BE2C (cell line): ENCODE measurements at regions not wholly inside any gene's neighbourhood (a gene's known extent, or its start where the extent isn't known, plus 50 kb on each side); places are given as distances from the start of the nearest gene placed in this dataset.

Experiments
- DNase-seq: peaks from one replicate; pipeline ENCODE4 v3.0.0-alpha.2; 2020
- H3K27me3 ChIP-seq: fragments of 250-450 bp; sonication (Bioruptor Pico); 2 replicates; pipeline ENCODE4 v1.5.1; 2020; ENCODE audit warnings: mild to moderate bottlenecking
- H3K36me3 ChIP-seq: fragments of 250-450 bp; sonication (Bioruptor Pico); 2 replicates; pipeline ENCODE4 v1.5.1; 2020; ENCODE audit warnings: mild to moderate bottlenecking
- H3K4me1 ChIP-seq: fragments of 250-450 bp; sonication (Bioruptor Pico); 2 replicates; pipeline ENCODE4 v1.5.1; 2020
- H3K4me3 ChIP-seq: 2 replicates; pipeline ENCODE4 v1.5.1; 2011; ENCODE audit warnings: low read depth, low read length
- H3K9me3 ChIP-seq: fragments of 250-450 bp; sonication (Bioruptor Pico); 2 replicates; pipeline ENCODE4 v1.5.1; 2020
- TF ChIP-seq, protein P1 (sequence below): IDR thresholded peaks from 2 replicates; pipeline ENCODE4 v1.5.1; 2012; ENCODE audit warnings: mild to moderate bottlenecking, low read depth, low read length

DNA sequence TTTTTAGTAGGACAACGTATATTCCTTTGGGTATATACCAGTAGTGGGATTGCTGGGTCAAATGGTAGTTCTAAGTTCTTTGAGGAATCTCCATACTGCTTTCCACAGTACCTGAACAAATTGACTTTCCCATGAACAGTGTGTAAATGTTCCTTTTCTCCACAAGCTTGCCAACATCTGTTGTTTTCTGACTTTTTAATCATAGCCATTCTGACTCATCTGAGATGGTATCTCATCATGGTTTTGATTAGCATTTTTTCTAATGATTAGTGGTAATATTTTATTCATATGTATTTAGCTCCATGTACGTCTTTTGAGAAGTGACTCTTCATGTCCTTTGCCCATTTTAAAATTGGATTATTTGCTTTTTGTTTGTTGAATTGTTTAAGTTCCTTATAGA is 58.4 kb upstream of the CERS6 start:
- Histone ChIP-seq H3K27me3 (no peaks in the 10 kb centered on the region), H3K4me1 (no peaks in the 10 kb centered on the region), H3K4me3 (no peak overlapping the region), H3K36me3 (no peaks in the 10 kb centered on the region), H3K9me3 (no peaks in the 10 kb centered on the region)
- DNase-seq: no peak
- TF ChIP-seq, protein P1, sequence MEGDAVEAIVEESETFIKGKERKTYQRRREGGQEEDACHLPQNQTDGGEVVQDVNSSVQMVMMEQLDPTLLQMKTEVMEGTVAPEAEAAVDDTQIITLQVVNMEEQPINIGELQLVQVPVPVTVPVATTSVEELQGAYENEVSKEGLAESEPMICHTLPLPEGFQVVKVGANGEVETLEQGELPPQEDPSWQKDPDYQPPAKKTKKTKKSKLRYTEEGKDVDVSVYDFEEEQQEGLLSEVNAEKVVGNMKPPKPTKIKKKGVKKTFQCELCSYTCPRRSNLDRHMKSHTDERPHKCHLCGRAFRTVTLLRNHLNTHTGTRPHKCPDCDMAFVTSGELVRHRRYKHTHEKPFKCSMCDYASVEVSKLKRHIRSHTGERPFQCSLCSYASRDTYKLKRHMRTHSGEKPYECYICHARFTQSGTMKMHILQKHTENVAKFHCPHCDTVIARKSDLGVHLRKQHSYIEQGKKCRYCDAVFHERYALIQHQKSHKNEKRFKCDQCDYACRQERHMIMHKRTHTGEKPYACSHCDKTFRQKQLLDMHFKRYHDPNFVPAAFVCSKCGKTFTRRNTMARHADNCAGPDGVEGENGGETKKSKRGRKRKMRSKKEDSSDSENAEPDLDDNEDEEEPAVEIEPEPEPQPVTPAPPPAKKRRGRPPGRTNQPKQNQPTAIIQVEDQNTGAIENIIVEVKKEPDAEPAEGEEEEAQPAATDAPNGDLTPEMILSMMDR: no peak

DNA sequence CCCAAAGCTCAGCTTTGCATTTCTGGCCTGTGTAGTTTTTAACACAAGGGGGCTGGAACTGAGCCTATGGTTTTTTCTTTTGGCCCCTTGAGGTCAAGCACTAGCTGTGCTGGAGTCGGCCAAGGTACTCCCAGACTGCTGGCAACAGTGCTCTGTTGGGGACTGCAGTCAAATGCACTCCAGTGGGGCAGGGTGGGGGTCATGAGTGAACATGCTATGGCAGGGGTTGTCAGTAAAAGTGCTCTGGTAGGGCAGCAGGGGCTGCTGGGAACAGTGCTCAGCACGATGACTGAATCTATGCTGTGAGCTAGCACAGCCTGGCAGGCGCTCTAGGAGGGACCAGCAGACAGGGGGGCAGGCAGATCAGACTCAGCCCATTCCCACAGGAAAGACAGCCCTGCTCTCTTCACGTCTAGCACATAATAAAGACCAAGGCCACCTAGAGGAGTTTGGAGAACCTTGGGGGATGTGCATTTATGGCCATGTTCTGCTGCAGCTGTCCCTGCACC is 55.0 kb upstream of the CERS6 start:
- no peaks in the 10 kb centered on the region for H3K4me1 ChIP-seq
- no peaks in the 10 kb centered on the region for H3K36me3 ChIP-seq
- no peak overlapping the region for H3K4me3 ChIP-seq
- TF ChIP-seq, protein P1: no peak
- no peak for DNase-seq
- no peaks in the 10 kb centered on the region for H3K27me3 ChIP-seq
- H3K9me3 ChIP-seq: no peaks in the 10 kb centered on the region

DNA sequence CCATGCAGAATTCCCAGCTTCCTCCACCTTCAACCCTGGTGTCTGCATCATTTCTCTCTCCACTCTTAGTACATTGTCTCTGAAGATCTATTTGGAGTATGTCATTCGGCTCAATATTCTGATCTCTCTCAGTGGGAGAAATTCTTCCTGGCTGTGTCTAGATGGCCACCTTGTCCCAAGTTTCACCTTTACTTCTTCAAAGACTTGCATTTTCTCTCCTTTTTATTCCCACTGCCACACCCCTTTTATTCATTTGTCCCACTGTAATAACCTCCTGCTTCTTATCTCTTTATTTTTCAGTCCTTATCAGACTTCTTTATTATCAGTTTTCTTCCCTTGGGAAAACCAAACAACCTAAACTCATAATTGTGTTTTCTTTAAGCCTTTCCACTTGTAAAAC is 54.3 kb upstream of the CERS6 start:
- Histone ChIP-seq H3K4me1 (no peaks in the 10 kb centered on the region), H3K36me3 (no peaks in the 10 kb centered on the region), H3K9me3 (no peaks in the 10 kb centered on the region), H3K27me3 (no peaks in the 10 kb centered on the region), H3K4me3 (no peak overlapping the region)
- no peak for DNase-seq
- TF ChIP-seq, protein P1: no peak

DNA sequence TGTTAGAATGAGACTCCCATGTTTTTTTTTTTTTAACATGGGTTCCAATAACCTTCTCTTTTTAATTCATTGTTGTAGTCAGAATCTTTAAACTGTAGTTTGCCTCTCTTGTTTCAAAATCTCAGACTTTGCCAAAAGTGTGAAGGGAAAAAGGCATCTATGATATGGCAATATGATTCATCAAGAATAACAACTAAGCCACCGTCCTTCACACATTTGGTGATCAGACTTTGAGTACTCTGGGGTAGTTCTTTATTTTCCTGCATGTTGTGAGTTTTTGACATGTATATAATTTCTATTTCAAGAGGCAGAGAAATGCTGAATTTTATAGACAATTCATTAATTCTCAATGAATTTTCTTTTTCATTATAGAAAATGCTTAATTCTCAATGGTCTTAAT is 53.5 kb upstream of the CERS6 start:
- TF ChIP-seq, protein P1: no peak
- Histone ChIP-seq H3K4me3 (no peak overlapping the region), H3K27me3 (no peaks in the 10 kb centered on the region), H3K4me1 (no peaks in the 10 kb centered on the region), H3K9me3 (no peaks in the 10 kb centered on the region), H3K36me3 (no peaks in the 10 kb centered on the region)
- no peak for DNase-seq

DNA sequence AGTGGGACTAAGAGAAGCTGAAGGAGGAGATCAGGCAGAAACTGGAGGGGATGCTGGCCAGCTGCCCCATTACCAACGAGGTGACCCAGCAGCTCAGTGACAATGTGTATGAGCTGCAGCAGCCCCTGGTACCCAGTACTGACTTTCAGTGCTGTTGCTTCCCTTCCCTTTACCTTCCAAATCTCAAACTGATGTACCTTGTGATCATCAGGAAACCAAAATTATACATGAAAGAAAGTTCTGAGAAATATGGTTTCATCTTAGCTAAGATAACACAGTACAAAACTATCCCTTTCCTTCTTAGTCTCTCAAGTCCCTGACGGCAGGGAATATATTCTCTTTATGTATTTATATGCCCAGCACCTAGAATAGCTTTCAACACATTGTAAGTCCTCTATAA is 52.3 kb upstream of the CERS6 start:
- H3K9me3 ChIP-seq: no peaks in the 10 kb centered on the region
- TF ChIP-seq, protein P1: no peak
- DNase-seq: no peak
- no peak overlapping the region for H3K4me3 ChIP-seq
- H3K36me3 ChIP-seq: no peaks in the 10 kb centered on the region
- no peaks in the 10 kb centered on the region for H3K27me3 ChIP-seq
- H3K4me1 ChIP-seq: no peaks in the 10 kb centered on the region

DNA sequence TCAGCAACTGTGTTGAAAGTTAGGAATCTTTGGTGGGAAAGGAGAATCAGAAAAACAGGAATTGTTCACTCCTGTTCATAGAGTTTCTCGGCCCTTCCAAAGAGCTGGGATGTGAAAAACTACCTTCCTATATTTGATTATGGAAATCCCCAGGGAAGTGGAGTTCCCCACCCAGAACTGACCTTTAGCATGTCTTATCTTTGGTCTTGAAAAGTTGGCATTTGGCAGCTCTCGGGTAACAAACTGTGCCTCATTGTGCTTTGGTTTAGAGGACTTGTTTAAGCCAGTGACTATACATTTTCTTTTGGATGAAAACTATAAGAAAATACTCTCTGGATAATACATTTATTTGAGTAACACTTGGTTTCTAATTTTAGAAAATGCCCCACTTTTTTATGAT is 51.3 kb upstream of the CERS6 start:
- Histone ChIP-seq H3K27me3 (no peaks in the 10 kb centered on the region), H3K4me3 (no peak overlapping the region), H3K4me1 (no peaks in the 10 kb centered on the region), H3K36me3 (no peaks in the 10 kb centered on the region), H3K9me3 (no peaks in the 10 kb centered on the region)
- DNase-seq: no peak
- TF ChIP-seq, protein P1: no peak
